ENCODE measurements at regions not wholly inside any gene's neighbourhood (a gene's known extent, or its start where the extent isn't known, plus 50 kb on each side); places are given as distances from the start of the nearest gene placed in this dataset.

GRCh38 chr18:66874812-66875474 lies 271.1 kb upstream of the CDH19 start:
- Histone ChIP-seq H3K27me3 (ENCODE audit: control insufficient read depth in 4 of 4, insufficient read depth in 4 of 4, low read length in 3 of 4) (no peaks in the 10 kb centered on the region), H3K36me3 (ENCODE audit: control insufficient read depth in 4 of 4, insufficient read depth in 3 of 4, low read depth in 1 of 4, low read length in 3 of 4) (no peaks in the 10 kb centered on the region), H3K27ac (ENCODE audit: low read depth in 1 of 2, low read length in 2 of 2) (no peak overlapping the region), H3K4me1 (ENCODE audit: control insufficient read depth in 4 of 4, insufficient read depth in 4 of 4, low read length in 3 of 4) (peaks cover 5 to 17% (median 7%) of the 10 kb centered on the region in 4 donors), H3K9me3 (ENCODE audit: control insufficient read depth in 4 of 4, low read length in 3 of 4) (no peaks in the 10 kb centered on the region), H3K9ac (ENCODE audit: low read depth in 1 of 2, low read length in 2 of 2) (no peak overlapping the region), H3K4me3 (ENCODE audit: low read depth in 1 of 3, low read length in 3 of 3) (no peak overlapping the region)
- DNase-seq (ENCODE audit: low spot score): no peak
- WGBS: 31% methylated on average over 3 of the region's 3 CpGs
- TF ChIP-seq ZBTB33 (IDR thresholded peaks at IDR 0.05) (peak; percentile 49), REST (IDR thresholded peaks at IDR 0.05) (no peak), YY1 (IDR thresholded peaks at IDR 0.05) (peak; percentile 74), HNF4G (IDR thresholded peaks at IDR 0.05) (no peak), ATF3 (IDR thresholded peaks at IDR 0.05) (no peak), FOXA1 (IDR thresholded peaks at IDR 0.05) (peak; percentile 88), HNF4A (conservative IDR thresholded peaks at IDR 0.05) (peak; percentile 30 to 33), FOXA2 (IDR thresholded peaks at IDR 0.05) (peak; percentile 96), TAF1 (conservative IDR thresholded peaks at IDR 0.05) (no peak), MAX (IDR thresholded peaks at IDR 0.05) (peak; percentile 39), RAD21 (IDR thresholded peaks at IDR 0.05) (peak in 1 of 2 donors; percentile 15), RXRA (IDR thresholded peaks at IDR 0.05) (no peak), JUND (IDR thresholded peaks at IDR 0.05) (no peak), EGR1 (IDR thresholded peaks at IDR 0.05; ENCODE audit: low read depth in 2 of 2) (no peak), CTCF (IDR thresholded peaks at IDR 0.05; ENCODE audit: low read depth, low read length, missing input control) (no peak), GABPA (IDR thresholded peaks at IDR 0.05 in 1 of 2, conservative IDR thresholded peaks at IDR 0.05 in 1 of 2) (no peak), NR2F2 (IDR thresholded peaks at IDR 0.05) (no peak), SP1 (IDR thresholded peaks at IDR 0.05) (peak; percentile 34)

All from liver (tissue), 8 donors.